Neutrophil (primary cell): ENCODE measurements at regions not wholly inside any gene's neighbourhood (a gene's known extent, or its start where the extent isn't known, plus 50 kb on each side); places are given as distances from the start of the nearest gene placed in this dataset.

ENCODE experiments used
- H3K27ac ChIP-seq: fragments of 200-600 bp; sonication (generic); 2 replicates; pipeline ENCODE4 v1.5.1; 2016; ENCODE audit warnings: mild to moderate bottlenecking, moderate library complexity
- H3K27me3 ChIP-seq: fragments of 200-600 bp; sonication (generic); 2 replicates; pipeline ENCODE4 v1.6.0; 2016; ENCODE audit warnings: mild to moderate bottlenecking
- H3K36me3 ChIP-seq: fragments of 200-600 bp; sonication (generic); 2 replicates; pipeline ENCODE4 v1.5.1; 2017
- H3K4me1 ChIP-seq, 2 experiments: fragments of 200-600 bp in 1 of 2; sonication (generic) in 1 of 2; 1 replicate in 1 of 2; 2 replicates in 1 of 2; pipeline versions ENCODE4 v1.5.1 to v1.6.1; 2013 to 2016; ENCODE audit warnings: low read depth in 1 of 2, low read length in 1 of 2, mild to moderate bottlenecking in 1 of 2, moderate library complexity in 1 of 2; ENCODE audit not compliant: control insufficient read depth in 1 of 2, insufficient read depth in 1 of 2
- H3K4me3 ChIP-seq, 2 experiments: fragments of 200-600 bp in 1 of 2; sonication (generic) in 1 of 2; 1 replicate in 1 of 2; 2 replicates in 1 of 2; pipeline ENCODE4 v1.5.1; 2013 to 2016; ENCODE audit warnings: low read depth in 1 of 2, low read length in 1 of 2, mild to moderate bottlenecking in 1 of 2, moderate library complexity in 1 of 2
- H3K9me3 ChIP-seq: fragments of 200-600 bp; sonication (generic); 2 replicates; pipeline ENCODE4 v1.5.1; 2016
- CTCF ChIP-seq: fragments of 200-600 bp; sonication (generic); IDR thresholded peaks from 2 replicates; pipeline ENCODE4 v1.5.1; 2016; ENCODE audit warnings: antibody characterized with exemption

DNA sequence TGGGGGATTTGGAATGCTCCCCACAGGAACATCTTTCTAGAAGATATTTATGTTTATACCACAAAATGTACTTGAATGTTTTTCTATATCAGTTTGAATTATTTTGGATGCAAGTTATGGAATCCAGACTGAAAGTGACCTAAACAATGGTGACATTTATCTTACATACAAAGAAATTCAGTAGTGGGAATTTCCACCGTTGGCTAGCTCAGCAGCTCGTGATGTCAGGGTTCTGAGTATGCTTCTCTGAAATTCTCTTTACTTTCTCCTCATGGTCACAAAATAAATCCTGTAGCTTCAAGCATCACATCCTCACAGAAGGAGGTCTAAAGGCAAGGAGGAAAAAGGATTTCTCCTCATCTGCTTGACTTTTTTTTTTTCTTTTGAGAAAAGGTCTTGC lies 105.3 kb downstream of the AKAIN1 start:
- no peak for TF ChIP-seq CTCF
- Histone ChIP-seq H3K27me3 (no peaks in the 10 kb centered on the region), H3K36me3 (no peaks in the 10 kb centered on the region), H3K9me3 (no peaks in the 10 kb centered on the region), H3K4me1 (no peaks in the 10 kb centered on the region), H3K4me3 (no peak overlapping the region), H3K27ac (no peak overlapping the region)

- no peaks in the 10 kb centered on the region for H3K4me1 ChIP-seq
- H3K27me3 ChIP-seq = no peaks in the 10 kb centered on the region
- H3K27ac ChIP-seq = no peak overlapping the region
- no peaks in the 10 kb centered on the region for H3K36me3 ChIP-seq
- no peak for TF ChIP-seq CTCF
- no peaks in the 10 kb centered on the region for H3K9me3 ChIP-seq
- H3K4me3 ChIP-seq = no peak overlapping the region
Measured at GRCh38 chr18:5075297-5075696, 121.8 kb downstream of the AKAIN1 start.

DNA sequence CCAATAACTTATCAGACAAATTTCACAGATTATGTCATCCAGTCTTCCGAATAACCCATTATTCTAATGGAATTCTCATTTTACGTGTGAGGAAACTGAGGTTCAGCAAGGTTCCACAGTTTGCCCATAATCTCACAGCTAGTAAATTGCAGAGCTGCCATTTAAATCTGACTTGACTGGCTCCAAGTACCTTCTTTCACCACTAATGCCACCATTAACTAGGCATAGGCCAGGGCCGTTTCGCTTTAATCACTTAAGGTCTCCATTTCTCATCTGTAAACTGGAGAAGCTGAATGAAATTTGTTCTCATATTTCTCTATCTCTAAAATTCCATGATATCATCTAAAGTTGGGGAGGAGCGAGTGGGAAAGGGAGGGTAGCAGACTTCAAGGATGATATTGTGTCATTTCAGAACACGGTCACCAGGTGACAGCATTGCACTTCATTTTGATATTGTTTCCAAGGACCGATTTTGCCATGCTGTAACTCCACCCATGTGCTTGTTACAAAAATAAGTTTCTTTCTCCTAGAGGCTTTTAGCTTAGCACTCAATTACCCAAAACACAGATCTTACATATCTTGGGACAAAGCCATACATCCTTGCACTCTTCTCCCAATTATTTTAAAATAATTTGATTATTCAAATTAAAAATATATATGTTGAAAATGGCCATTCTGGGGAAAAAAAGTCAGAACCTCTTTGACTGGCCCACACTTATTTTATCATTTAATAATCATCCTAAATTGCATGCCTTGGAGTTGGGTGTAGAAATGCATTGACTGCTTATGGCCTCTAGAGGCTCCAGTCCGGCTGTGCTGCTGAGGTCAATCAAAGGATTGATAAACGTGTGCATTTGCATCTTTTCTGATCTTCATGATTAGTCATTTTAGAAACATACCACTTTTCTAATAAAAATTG lies 123.8 kb downstream of the AKAIN1 start:
- Histone ChIP-seq H3K27me3 (no peaks in the 10 kb centered on the region), H3K4me1 (no peaks in the 10 kb centered on the region), H3K9me3 (no peaks in the 10 kb centered on the region), H3K4me3 (no peak overlapping the region), H3K36me3 (no peaks in the 10 kb centered on the region), H3K27ac (no peak overlapping the region)
- no peak for TF ChIP-seq CTCF

- no peak overlapping the region for H3K27ac ChIP-seq
- no peaks in the 10 kb centered on the region for H3K36me3 ChIP-seq
- no peaks in the 10 kb centered on the region for H3K9me3 ChIP-seq
- no peaks in the 10 kb centered on the region for H3K27me3 ChIP-seq
- H3K4me3 ChIP-seq = no peak overlapping the region
- H3K4me1 ChIP-seq = no peaks in the 10 kb centered on the region
- no peak for TF ChIP-seq CTCF
Measured at GRCh38 chr18:5068851-5069250, 128.2 kb downstream of the AKAIN1 start.

DNA sequence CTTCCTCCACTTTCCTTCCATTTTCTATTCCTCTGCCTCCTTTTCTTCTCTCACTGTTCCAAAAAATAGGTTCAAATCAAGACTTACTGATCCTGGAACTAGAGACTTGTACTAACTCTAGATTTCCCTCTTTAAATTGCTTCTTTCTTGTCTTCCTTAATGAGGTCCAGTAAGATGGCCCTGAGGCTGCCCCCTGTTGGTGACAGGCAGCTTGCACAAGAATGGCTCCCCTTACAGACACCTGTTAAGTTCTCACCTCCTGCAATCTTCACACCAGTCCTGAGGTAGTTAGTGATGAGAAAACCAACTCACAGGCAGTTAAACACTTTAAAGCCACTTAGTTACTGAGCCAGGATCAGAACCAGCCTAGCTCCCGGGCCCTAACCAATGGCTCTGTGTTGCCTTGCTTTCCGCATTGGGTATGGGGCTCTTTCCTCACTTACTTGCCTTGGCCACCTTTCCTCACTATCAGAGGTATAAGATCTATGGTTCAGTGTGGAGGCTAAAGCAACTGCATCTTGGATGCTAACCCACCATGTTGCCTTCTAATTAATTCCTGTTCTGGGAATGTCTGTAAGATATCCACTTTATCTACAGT lies 130.6 kb downstream of the AKAIN1 start:
- TF ChIP-seq CTCF = no peak
- no peaks in the 10 kb centered on the region for H3K27me3 ChIP-seq
- H3K27ac ChIP-seq = no peak overlapping the region
- H3K36me3 ChIP-seq = no peaks in the 10 kb centered on the region
- no peaks in the 10 kb centered on the region for H3K4me1 ChIP-seq
- H3K9me3 ChIP-seq = no peaks in the 10 kb centered on the region
- no peak overlapping the region for H3K4me3 ChIP-seq
